Hepatocyte (in vitro differentiated cells): ENCODE measurements at regions not wholly inside any gene's neighbourhood (a gene's known extent, or its start where the extent isn't known, plus 50 kb on each side); places are given as distances from the start of the nearest gene placed in this dataset.
"Not testable (repeated sequence)": the region's sequence is repeated elsewhere in the genome, so short reads cannot be mapped to it uniquely, and the experiment has no call there.

Source experiments
- DNase-seq: peaks from one replicate; pipeline ENCODE4 v3.0.0-alpha.2; 2016; ENCODE audit warnings: low spot score
- H2AFZ ChIP-seq: fragments of 200-600 bp; sonication (generic); 2 replicates; pipeline ENCODE4 v1.6.0; 2016; ENCODE audit warnings: antibody characterized with exemption, mild to moderate bottlenecking
- H3K27ac ChIP-seq: fragments of 200-600 bp; sonication (generic); 2 replicates; pipeline ENCODE4 v1.5.1; 2016; ENCODE audit warnings: mild to moderate bottlenecking
- H3K27me3 ChIP-seq: fragments of 200-600 bp; sonication (generic); 2 replicates; pipeline ENCODE4 v1.6.1; 2016
- H3K36me3 ChIP-seq: fragments of 200-600 bp; sonication (generic); replicated peaks from 2 replicates; pipeline ENCODE4 v1.5.1; 2016; ENCODE audit warnings: low read depth; ENCODE audit not compliant: insufficient read depth
- H3K4me1 ChIP-seq: fragments of 200-600 bp; sonication (generic); 2 replicates; pipeline ENCODE4 v1.5.1; 2016; ENCODE audit warnings: mild to moderate bottlenecking, moderate library complexity; ENCODE audit not compliant: insufficient read depth
- H3K4me2 ChIP-seq: fragments of 200-600 bp; sonication (generic); 2 replicates; pipeline ENCODE4 v1.6.0; 2016
- H3K4me3 ChIP-seq: fragments of 200-600 bp; sonication (generic); 2 replicates; pipeline ENCODE4 v1.5.1; 2016; ENCODE audit warnings: mild to moderate bottlenecking
- H3K79me2 ChIP-seq: fragments of 200-600 bp; sonication (generic); 2 replicates; pipeline ENCODE4 v1.6.0; 2017; ENCODE audit warnings: mild to moderate bottlenecking
- H3K9me2 ChIP-seq: fragments of 200-600 bp; sonication (generic); replicated peaks from 2 replicates; pipeline ENCODE4 v1.6.0; 2017; ENCODE audit warnings: mild to moderate bottlenecking; ENCODE audit not compliant: insufficient read depth
- H3K9me3 ChIP-seq: fragments of 200-600 bp; sonication (generic); 2 replicates; pipeline ENCODE4 v1.5.1; 2016; ENCODE audit warnings: low read depth, mild to moderate bottlenecking
- H4K20me1 ChIP-seq: fragments of 200-600 bp; sonication (generic); 2 replicates; pipeline ENCODE4 v1.6.0; 2016; ENCODE audit warnings: mild to moderate bottlenecking; ENCODE audit not compliant: insufficient read depth, poor library complexity, severe bottlenecking
- EZH2 ChIP-seq: fragments of 200-600 bp; sonication (generic); IDR thresholded peaks from 2 replicates; pipeline ENCODE4 v1.6.1; 2016; ENCODE audit warnings: antibody characterized with exemption, mild to moderate bottlenecking, borderline replicate concordance
- EZH2phosphoT487 ChIP-seq: fragments of 200-600 bp; sonication (generic); IDR thresholded peaks from one replicate; pipeline ENCODE4 v1.6.1; 2018; ENCODE audit warnings: antibody characterized with exemption, mild to moderate bottlenecking, low read depth, moderate library complexity; ENCODE audit not compliant: unreplicated experiment, severe bottlenecking
- WGBS: methylation state at CpG from one replicate; pipeline ENCODE4 v1.1.6; 2016; ENCODE audit warnings: low lambda C conversion rate; ENCODE audit errors: missing lambda C conversion rate; 5-methylcytosine and 5-hydroxymethylcytosine counted together
- TF ChIP-seq, protein P1 (sequence below): fragments of 200-600 bp; sonication (generic); IDR thresholded peaks from 2 replicates; pipeline ENCODE4 v1.5.1; 2016; ENCODE audit warnings: antibody characterized with exemption, mild to moderate bottlenecking; ENCODE audit not compliant: poor library complexity

DNA sequence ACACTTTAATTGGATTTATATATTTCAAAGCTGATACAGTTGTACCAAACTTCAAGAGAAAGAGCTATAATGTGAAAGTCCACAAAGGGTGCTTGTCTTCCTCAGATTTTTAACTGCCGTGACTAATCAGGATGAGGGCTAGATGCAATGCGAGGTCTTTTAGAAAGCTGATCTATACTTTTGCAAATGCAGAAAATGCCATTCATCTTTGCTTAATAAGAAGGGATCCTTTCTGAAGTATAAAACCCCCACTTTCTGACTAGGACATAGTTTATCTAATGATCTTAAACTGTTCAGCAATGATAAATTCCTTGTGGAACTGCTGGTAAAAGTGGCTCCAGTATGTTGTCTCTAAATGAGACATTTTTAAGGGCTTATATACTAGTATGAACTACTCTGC, 102.7 kb upstream of the NGF start:
- TF ChIP-seq, protein P1, sequence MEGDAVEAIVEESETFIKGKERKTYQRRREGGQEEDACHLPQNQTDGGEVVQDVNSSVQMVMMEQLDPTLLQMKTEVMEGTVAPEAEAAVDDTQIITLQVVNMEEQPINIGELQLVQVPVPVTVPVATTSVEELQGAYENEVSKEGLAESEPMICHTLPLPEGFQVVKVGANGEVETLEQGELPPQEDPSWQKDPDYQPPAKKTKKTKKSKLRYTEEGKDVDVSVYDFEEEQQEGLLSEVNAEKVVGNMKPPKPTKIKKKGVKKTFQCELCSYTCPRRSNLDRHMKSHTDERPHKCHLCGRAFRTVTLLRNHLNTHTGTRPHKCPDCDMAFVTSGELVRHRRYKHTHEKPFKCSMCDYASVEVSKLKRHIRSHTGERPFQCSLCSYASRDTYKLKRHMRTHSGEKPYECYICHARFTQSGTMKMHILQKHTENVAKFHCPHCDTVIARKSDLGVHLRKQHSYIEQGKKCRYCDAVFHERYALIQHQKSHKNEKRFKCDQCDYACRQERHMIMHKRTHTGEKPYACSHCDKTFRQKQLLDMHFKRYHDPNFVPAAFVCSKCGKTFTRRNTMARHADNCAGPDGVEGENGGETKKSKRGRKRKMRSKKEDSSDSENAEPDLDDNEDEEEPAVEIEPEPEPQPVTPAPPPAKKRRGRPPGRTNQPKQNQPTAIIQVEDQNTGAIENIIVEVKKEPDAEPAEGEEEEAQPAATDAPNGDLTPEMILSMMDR: no peak
- no peak for TF ChIP-seq EZH2
- no peak for TF ChIP-seq EZH2phosphoT487
- no peak overlapping the region for H2AFZ ChIP-seq
- no peak overlapping the region for H3K27ac ChIP-seq
- H3K4me3 ChIP-seq: no peak overlapping the region
- no peaks in the 10 kb centered on the region for H4K20me1 ChIP-seq
- H3K9me3 ChIP-seq: no peaks in the 10 kb centered on the region
- no peaks in the 10 kb centered on the region for H3K79me2 ChIP-seq
- no peaks in the 10 kb centered on the region for H3K9me2 ChIP-seq
- no peaks in the 10 kb centered on the region for H3K4me1 ChIP-seq
- no peaks in the 10 kb centered on the region for H3K36me3 ChIP-seq
- WGBS: 76% methylated on average over 2 of the region's 2 CpGs
- no peak overlapping the region for H3K4me2 ChIP-seq
- H3K27me3 ChIP-seq: no peaks in the 10 kb centered on the region
- DNase-seq: no peak

DNA sequence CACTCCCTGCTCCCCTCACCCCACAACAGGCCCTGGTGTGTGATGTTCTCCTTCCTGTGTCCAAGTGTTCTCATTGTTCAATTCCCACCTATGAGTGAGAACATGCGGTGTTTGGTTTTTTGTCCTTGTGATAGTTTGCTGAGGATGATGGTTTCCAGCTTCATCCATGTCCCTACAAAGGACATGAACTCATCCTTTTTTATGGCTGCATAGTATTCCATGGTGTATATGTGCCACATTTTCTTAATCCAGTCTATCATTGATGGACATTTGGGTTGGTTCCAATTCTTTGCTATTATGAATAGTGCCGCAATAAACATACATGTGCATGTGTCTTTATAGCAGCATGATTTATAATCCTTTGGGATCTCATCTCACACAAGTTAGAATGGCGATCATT, 101.5 kb upstream of the NGF start:
- whole genome bisulfite sequencing: 93% methylated on average over 3 of the region's 3 CpGs
- H3K4me2 ChIP-seq, H2AFZ ChIP-seq, H3K9me3 ChIP-seq, H3K79me2 ChIP-seq, H3K36me3 ChIP-seq, H3K4me1 ChIP-seq, H3K9me2 ChIP-seq, H3K27ac ChIP-seq, H4K20me1 ChIP-seq, H3K27me3 ChIP-seq, DNase-seq, H3K4me3 ChIP-seq: not testable (repeated sequence)

DNA sequence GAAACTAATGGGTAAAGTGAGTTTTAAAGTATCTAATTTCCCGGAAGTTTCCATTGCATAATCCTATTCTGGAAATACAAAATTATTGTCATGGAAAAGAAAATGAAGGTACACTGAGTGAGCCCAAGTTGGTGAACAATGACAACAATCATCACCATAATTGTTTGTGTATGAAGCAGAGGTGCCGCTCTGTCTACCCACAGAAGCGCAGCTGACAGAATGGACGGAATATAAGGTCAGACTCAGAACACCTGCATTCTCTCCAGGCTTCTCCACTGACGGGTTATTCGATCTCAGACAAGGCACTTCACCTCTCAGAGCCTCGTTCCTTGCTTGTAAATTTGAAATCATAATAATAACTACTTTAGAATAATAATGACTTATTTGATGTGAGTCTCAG, 99.1 kb upstream of the NGF start:
- Histone ChIP-seq H3K36me3 (no peaks in the 10 kb centered on the region), H3K4me2 (no peak overlapping the region), H2AFZ (no peak overlapping the region), H4K20me1 (no peaks in the 10 kb centered on the region), H3K79me2 (no peaks in the 10 kb centered on the region), H3K27me3 (no peaks in the 10 kb centered on the region), H3K27ac (no peak overlapping the region), H3K4me3 (no peak overlapping the region), H3K9me2 (no peaks in the 10 kb centered on the region), H3K9me3 (no peaks in the 10 kb centered on the region), H3K4me1 (no peaks in the 10 kb centered on the region)
- 49% methylated on average over 7 of the region's 7 CpGs for WGBS
- DNase-seq: no peak
- TF ChIP-seq EZH2phosphoT487: no peak
- no peak for TF ChIP-seq EZH2

DNA sequence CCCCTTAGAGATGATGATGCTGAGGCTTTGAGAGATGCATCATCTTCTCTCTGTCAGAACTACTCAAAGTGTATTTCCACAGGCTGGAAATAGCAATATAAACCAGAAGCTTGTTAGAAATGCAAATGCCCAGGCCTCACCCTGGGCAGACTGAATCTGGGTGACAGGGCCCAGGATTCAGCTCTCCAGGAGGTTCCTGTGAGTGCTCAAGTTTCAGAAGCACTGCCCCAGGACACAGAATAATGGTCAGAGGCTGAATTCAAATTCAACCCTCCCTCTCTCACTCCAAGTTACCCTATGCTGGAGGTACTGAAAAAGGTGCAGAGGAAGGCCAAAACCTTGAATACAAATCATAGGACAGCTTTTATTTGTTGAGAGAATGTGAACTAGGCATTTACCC, 98.5 kb upstream of the NGF start:
- Histone ChIP-seq H3K27ac (no peak overlapping the region), H3K36me3 (no peaks in the 10 kb centered on the region), H3K9me2 (no peaks in the 10 kb centered on the region), H3K4me1 (no peaks in the 10 kb centered on the region), H3K79me2 (no peaks in the 10 kb centered on the region), H3K27me3 (no peaks in the 10 kb centered on the region), H2AFZ (no peak overlapping the region), H3K9me3 (no peaks in the 10 kb centered on the region), H4K20me1 (no peaks in the 10 kb centered on the region), H3K4me2 (no peak overlapping the region), H3K4me3 (no peak overlapping the region)
- no peak for DNase-seq
- TF ChIP-seq EZH2phosphoT487 (no peak), EZH2 (no peak)
- TF ChIP-seq, protein P1: no peak

DNA sequence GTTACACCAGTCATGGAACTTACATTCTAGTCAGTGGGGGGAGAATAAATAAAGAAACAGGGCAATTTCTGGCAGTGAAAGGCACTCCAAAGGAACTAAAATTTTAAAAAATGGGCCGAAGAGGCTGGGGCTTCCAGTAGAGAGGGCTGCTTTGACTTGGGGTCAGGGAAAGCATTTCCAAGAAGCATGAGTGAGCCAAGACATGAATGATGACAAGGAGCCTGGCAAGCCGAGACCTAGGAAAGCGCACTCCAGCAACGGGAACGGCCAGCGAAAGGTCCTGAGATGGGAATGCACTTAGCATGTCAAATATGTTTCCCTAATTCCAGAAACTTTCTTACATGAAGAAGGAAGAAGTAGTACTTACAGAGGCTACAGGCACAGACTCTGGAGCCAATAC, 95.4 kb upstream of the NGF start:
- Histone ChIP-seq H3K4me3 (no peak overlapping the region), H3K79me2 (no peaks in the 10 kb centered on the region), H3K9me2 (no peaks in the 10 kb centered on the region), H2AFZ (no peak overlapping the region), H3K36me3 (no peaks in the 10 kb centered on the region), H3K4me2 (no peak overlapping the region), H3K27me3 (no peaks in the 10 kb centered on the region), H3K27ac (no peak overlapping the region), H3K9me3 (no peaks in the 10 kb centered on the region), H4K20me1 (no peaks in the 10 kb centered on the region), H3K4me1 (no peaks in the 10 kb centered on the region)
- 86% methylated on average over 6 of the region's 6 CpGs for WGBS
- no peak for DNase-seq
- no peak for TF ChIP-seq EZH2phosphoT487
- TF ChIP-seq EZH2: no peak
- TF ChIP-seq, protein P1: no peak
